Inflammatory macrophage treated with lipopolysaccharide for 4 hours (primary cell): ENCODE measurements at regions not wholly inside any gene's neighbourhood (a gene's known extent, or its start where the extent isn't known, plus 50 kb on each side); places are given as distances from the start of the nearest gene placed in this dataset.
A peak's percentile ranks its signal among the peaks of the same experiment; 100 is the strongest.
"Not testable (repeated sequence)": the region's sequence is repeated elsewhere in the genome, so short reads cannot be mapped to it uniquely, and the experiment has no call there.

Experiments used
- DNase-seq: peaks from one replicate; pipeline ENCODE4 v3.0.0-alpha.2; 2020

DNA sequence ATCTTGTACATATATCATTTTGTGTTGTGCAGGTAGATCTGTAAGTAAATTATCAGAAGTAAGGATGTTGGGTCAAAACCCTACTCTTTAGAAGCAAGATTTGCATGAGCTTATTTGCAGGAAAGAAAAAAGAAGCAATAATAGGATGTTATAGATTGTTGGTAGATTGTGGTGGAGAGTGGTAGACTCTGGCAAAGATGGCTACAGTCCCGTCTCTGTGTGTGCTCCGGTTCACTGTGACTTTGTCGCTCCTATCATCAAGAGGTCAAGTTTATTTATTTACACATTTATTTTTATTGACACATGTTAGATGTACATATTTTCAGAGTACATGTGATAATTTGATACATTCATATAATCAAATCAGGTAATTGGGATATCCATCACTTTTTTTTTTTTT lies 81.0 kb upstream of the NDUFV2 start:
- DNase-seq = no peak

DNA sequence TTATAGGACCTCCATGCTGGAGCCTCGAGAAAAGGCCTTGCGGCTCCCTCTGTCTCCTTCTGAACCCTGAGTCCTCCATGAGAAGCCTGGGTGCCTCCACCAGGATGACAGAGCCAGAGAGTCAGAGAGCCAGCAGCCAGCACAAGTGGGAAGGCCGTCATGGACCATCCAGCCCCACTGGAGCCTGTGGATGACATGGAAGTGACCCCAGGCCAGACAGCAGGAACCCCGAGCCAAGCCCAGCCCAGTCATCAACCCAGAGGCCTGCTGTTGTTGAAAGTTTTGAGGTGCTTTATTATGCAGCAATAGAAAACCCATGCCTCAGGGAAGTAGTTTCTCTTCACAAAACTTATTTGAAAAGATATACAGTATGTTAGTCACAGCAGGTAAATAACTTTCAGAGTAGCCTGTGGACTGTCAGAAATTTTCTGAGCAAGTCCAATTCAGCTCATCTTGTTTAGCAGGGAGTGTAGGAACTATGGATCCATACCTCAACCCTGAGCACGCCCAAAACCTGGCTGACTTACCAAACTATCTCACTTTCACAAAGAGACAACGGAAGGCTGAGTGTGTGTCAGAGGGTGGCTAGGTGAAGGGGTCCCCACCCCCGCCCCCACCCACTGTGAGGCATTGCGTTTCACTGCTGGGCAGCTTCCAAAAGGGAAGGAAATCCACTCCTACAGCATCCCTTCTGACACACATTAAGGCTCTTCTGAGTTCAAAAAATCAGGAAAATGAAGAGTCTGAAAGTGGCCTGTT lies 79.9 kb upstream of the NDUFV2 start:
- DNase-seq = peak; percentile 36

DNA sequence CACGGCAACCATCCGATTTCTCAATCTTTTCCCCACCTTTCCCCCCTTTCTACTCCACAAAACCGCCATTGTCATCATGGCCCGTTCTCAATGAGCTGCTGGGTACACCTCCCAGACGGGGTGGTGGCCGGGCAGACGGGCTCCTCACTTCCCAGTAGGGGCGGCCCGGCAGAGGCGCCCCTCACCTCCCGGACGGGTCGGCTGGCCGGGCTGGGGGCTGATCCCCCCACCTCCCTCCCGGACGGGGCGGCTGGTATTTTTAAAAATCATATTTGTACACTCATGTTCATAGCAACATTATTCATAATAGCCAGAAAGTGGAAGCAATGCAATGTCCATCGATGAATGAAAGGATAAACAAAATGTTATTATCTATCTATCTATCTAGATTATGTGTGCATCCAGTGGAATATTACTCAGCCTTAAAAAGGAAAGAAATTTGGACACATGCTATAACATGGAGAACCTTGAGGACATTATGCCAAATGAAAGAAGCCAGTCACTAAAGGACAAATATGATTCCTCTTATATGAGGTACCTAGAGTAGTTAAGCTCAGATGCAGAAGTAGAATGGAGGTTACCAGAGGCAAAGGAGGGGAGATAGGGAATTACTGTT lies 78.4 kb upstream of the NDUFV2 start:
- DNase-seq = not testable (repeated sequence)

DNA sequence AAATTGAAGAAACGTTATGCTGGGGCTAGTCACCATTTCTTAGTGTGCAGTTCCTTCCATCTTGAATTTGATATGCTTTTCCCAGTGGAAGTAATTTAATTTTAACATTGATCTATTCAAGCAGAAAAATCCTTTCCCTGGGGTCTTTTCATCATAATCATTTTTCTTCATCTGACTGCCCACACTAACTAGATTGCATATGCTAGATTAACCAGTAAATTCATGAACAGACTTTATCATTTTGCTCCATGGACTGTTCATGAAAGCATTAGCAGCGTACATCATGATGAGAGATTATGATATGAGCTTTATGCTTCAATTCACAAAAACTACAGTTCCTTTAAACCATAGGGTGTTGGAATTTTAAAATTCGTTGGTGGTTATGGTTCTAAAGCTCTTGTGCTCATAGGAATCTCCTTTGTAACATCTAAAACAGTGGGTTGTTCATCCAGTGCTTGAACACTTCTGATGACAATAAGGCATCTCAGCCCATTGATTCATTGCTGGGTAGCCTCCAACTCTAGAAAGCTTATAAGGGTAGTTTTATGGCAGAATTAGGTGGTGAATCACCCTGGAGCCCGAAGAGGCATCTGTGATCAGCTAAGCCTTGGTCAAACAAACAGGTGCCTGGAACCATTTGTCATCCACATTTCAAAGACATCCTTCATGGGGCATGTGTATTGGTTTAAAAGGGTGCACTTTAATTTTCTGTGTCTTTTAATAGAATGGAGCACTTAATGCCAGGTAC lies 77.2 kb upstream of the NDUFV2 start:
- DNase-seq = no peak

DNA sequence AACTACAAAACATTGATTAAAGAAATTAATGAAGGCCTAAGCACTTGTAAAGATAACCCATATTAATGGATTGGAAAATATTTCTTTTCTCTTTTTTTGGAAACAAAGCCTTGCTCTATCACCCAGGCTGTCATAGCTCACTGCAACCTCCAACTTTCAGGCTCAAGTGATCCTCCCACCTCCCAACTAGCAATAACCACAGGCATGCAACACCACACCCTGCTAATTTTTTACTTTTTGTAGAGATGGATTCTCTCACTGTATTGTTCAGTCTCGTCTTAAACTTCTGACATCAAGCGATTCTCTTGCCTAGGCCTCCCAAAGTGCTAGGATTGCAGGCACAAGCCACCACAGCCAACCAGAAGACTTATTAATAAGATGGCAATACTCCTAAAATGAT lies 73.4 kb upstream of the NDUFV2 start:
- DNase-seq = no peak

DNA sequence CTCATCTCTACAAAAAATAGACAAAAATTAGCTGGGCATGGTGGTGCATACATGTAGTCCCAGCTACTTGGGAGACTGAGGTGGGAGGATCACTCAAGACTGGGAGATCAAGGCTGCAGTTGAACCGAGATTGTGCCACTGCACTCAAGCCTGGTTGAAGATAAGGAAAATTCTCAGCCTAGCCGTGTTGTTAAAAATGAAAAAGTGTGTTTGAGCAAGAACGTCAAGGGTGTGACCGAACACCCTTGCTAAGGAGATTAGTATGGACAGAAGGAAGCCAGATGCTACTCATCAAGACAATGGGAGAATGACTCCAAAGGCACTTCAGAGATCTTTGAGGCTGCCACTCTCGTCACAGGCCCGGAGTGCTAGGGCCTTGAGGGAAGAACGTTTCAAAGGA lies 70.0 kb upstream of the NDUFV2 start:
- no peak for DNase-seq

DNA sequence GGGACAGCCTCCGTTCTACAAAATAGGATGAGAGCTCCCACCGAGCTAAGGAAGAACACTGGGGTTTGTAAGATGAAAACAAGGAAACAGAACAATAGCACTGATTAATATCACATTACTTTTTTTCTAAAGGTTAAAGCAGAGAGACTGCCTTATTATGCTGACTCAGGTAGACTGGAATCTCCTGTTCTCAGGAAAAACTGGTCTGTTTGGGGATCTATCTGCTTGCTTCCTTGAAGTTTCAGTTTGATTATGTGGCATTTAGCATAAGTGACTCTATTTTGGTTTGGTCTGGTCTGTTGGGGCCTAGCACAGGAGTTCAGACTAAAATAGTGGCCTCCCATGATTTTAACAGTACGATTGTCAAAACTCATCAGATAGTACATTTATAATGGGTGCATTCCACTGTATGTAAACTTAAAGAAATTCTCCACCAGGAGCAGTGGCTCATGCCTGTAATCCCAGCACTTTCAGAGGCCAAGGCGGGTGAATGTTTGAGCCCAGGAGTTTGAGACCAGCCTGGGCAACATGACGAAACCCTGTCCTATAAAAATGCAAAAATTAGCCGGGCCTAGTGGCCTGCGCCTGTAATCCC lies 64.1 kb upstream of the NDUFV2 start:
- DNase-seq = no peak

DNA sequence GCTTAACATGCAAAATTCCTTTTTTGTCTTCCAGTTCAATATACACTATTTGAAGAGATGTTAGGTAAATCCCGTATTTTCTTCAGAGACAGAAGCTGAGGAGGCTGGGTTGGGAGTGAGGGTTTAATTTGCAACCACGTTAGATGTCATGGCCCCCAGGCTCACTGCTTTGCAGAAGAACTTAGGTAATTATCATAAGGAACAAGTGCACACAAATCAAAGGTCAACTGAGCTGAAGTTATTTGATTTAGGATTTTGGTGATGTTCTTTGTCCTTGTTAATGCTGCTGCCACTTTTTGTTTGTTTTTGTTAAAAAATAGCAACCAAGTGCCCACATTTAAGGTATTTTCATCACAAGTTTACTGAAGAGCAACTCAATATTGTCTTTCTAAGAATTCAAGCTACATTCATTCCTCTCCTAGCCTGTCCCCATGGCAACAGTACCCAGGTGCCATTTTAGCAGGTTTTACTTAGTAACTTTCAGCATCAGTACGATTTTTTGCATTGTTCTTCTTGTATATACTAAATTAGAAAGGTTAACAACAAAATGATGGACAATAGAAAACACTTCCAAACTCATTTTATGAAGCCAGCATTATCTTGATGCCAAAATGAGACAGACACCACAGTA lies 62.9 kb upstream of the NDUFV2 start:
- DNase-seq = no peak

DNA sequence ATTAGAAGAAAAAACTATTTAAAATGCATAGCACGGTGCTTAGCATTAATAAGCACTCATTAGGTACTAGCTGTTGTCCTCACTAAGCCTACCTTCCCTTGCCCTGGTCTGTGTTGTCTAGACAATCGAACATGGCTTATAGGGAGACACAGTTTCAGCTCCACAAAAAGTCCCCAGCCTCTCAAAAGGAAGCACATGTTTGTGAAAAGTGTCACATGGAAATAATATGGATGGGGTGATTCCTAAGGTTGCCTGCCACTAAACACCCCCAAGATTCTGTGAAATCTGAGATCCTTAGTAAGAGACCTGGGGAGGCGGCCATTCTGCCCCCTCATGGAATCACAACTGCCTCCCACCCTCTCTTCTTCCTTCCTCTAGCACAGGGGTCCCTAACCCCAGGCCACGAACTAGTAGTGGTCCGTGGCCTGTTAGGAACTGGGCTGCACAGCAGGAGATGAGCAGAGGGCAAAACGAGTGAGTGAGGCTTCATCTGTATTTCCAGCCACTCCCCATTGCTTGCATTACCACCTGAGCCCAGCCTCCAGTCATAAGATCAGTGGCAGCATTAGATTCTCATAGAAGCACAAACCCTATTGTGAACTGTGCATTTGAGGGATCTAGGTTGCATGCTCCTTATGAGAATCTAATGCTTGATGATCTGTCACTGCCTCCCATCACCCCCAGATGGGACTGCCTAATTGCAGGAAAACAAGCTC lies 59.6 kb upstream of the NDUFV2 start:
- no peak for DNase-seq

DNA sequence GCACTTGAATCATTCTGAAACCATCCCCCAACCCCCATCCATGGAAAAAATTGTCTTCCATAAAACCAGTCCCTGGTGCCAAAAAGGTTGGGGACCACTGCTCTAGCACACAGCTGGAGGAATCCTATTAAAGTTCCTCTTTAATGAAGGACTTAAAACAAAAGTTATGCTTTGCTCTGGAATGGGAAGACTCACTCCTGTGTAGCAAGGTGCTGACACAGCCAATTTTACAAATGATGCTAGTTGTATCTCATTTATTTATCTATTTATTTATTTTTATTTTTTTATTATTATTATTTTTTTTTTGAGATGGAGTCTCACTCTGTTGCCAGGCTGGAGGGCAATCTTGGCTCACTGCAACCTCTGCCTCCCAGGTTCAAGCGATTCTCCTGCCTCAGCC lies 58.9 kb upstream of the NDUFV2 start:
- DNase-seq = no peak

DNA sequence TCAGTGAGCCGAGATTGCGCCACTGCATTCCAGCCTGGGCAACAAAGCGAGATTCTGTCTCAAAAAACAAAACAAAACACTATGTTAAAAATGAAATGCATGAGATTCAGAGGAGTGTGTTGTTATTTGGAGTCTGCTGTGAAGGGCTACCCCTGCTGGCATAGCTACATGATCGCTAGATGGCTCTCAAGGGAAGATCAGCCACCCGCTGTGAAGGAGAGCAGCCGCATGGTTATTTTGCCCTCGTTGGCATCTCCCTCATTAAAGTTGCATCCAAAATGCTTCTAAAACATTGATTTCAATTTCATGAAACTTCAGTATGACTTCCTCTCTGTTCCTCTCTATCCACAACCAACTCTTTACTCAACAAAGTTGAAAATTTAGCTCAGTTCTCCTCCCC lies 54.8 kb upstream of the NDUFV2 start:
- DNase-seq = no peak

DNA sequence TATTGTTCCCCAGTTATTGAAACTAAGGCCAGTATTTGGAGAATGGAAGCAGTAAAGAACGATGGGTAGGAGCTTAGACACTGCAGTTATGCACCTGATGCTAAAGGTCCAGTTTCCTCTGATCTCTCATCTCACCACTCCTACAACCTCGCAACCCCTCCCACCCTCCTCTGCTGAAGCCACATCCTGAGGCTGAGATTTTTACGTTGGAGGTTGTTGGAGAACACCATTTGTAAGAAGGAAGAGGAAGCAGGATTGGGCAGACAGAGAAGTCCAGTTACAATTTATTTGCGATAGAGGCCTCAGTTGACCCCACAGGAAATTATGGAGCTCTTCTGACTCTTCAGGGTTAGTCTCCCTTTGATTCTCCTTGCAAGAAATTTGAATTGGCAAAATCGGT lies 54.3 kb upstream of the NDUFV2 start:
- no peak for DNase-seq

DNA sequence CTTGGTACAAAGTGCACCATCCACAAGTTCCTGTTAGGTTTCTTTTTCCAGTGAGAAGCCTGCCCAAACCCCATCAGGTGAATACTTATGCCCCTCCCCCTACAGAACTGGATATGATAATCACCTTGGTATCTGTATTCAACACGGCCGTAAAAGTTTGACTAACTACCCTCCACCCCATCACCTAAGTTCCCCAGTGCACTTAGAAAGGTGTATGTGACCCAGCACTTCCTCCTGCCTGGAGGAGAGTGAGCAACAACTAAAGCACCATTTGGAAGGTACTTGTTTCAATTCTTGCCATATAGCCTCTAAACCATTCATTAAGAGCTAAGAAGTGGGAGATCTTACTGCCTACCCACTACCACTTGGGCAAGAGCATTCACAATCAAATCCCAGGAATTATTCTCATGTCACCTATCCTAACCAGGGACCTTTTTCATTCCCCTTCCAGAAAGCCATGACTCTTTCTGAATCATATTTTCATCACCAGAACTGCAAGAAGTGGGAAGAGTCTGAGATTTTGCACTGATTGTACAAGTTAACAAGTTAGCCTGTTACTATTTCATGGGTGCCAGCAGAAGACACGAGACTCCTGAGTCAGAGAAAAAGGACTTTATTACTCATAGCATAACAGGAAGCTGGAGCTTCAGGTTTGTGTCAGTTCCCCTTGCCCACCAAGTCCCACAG lies 53.5 kb upstream of the NDUFV2 start:
- peak; percentile 75 for DNase-seq

DNA sequence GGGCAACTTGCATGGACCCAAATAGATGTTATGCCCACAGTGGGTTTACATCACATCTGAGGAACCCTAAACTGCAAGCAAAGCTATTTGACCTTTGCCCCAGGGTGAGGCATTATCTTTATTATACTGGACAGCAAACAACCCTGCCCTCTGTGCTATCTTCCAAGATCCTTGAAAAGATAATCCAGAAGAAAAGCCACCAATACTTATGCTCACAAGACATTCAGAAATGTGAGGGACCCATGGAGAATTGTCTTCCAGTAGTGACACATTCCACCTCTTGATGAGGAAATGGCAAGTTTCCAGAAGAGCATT lies 53.0 kb upstream of the NDUFV2 start:
- DNase-seq = no peak

DNA sequence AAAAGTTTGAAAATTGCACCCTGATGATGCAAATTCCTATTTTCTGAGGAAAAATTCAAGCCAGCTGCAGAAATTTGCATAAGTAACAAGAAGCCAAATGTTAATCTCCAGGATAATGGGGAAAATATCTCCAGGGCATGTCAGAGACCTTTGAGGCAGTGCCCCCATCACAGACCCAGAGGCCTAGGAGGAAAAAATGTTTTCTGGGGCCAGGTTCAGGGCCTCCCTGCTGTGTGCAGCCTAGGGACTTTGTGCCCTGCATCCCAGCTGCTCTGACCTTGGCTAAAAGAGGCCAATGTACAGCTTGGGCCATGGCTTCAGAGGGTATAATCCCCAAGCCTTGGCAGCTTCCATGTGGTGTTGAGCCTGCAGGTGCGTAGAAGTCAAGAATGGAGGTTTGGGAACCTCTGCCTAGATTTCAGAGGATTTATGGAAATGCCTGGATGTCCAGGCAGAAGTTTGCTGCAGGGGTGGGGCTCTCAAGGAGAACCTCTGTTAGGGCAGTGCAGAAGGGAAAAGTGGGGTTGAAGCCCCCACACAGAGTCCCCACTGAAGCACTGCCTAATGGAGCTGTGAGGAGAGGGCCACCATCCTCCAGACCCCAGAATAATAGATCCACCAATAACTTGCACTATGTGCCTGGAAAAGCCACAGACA lies 51.7 kb upstream of the NDUFV2 start:
- not testable (repeated sequence) for DNase-seq
